ENCODE measurements at regions not wholly inside any gene's neighbourhood (a gene's known extent, or its start where the extent isn't known, plus 50 kb on each side); places are given as distances from the start of the nearest gene placed in this dataset.

GRCh38 chr1:58406301-58407071 lies 140.0 kb downstream of the OMA1 start:
- TF ChIP-seq KLF5 (IDR thresholded peaks at IDR 0.05; ENCODE audit: partially characterized antibody) (no peak), NKRF (conservative IDR thresholded peaks at IDR 0.05) (no peak)
- intact Hi-C loops (cut with micrococcal nuclease; ENCODE audit: unreplicated experiment) (loop anchor here (10.0 kb wide), 1 partner anchor 248 kb away; no protein-coding TSS in a partner anchor), in situ Hi-C loops (cut with MboI) (no loop called here)
- ChIA-PET POLR2A (no interaction called here), SMC1A (ENCODE audit: uncharacterized antibody, unreplicated experiment) (interaction anchor here (0.6 kb wide), 1 partner anchor 49 kb away, joined by 3 read pairs; no protein-coding TSS in a partner anchor), CTCF (no interaction called here), RAD21 (ENCODE audit: unreplicated experiment) (no interaction called here)
- Histone ChIP-seq H3K4me1 (ENCODE audit: control insufficient read depth, insufficient read depth, low read length) (no peaks in the 10 kb centered on the region), H3K4me2 (ENCODE audit: control insufficient read depth, insufficient read depth) (no peak overlapping the region), H3K27me3 (replicated peaks in 1 of 2; ENCODE audit: control insufficient read depth in 2 of 2, insufficient read depth in 2 of 2, low read length in 1 of 2) (no peaks in the 10 kb centered on the region), H3K9me3 (replicated peaks; ENCODE audit: control insufficient read depth, insufficient read depth, low read length) (no peaks in the 10 kb centered on the region), H3K4me3 (no peak overlapping the region), H3K27ac (ENCODE audit: control insufficient read depth, insufficient read depth) (no peak overlapping the region), H2AFZ (ENCODE audit: control insufficient read depth, low read depth, low read length) (no peak overlapping the region), H4K20me1 (ENCODE audit: control insufficient read depth, insufficient read depth) (no peaks in the 10 kb centered on the region), H3K9ac (ENCODE audit: control insufficient read depth, insufficient read depth, low read length) (no peak overlapping the region), H3K36me3 (ENCODE audit: control insufficient read depth in 2 of 2, insufficient read depth in 2 of 2, low read length in 1 of 2) (no peaks in the 10 kb centered on the region), H3K79me2 (ENCODE audit: control insufficient read depth, insufficient read depth, low read length) (no peaks in the 10 kb centered on the region)
- BruUV-seq (replicated peaks): no TSS peak
- ATAC-seq: no peak
- FAIRE-seq: no peak
- no peak for DNase-seq (ENCODE audit: low read depth, low spot score)
- 31% methylated on average over 12 of the region's 12 CpGs for WGBS (ENCODE audit: insufficient coverage, insufficient replicate concordance, low lambda C conversion rate, missing lambda C conversion rate)

- no peaks in the 10 kb centered on the region for H3K36me3 ChIP-seq (ENCODE audit: control insufficient read depth in 2 of 2, insufficient read depth in 2 of 2, low read length in 1 of 2)
- SMC1A ChIA-PET (ENCODE audit: uncharacterized antibody, unreplicated experiment): no interaction called here
Measured at GRCh38 chr1:58405660-58406059, 140.9 kb downstream of the OMA1 start.

More at GRCh38 chr1:58405660-58406059, 140.9 kb downstream of the OMA1 start:
- TF ChIP-seq BACH1 (IDR thresholded peaks at IDR 0.05; ENCODE audit: borderline replicate concordance): no peak
- no peak for TF ChIP-seq USF2 (IDR thresholded peaks at IDR 0.05; ENCODE audit: borderline replicate concordance, low read depth, low read length)
- no peak for TF ChIP-seq CEBPB (IDR thresholded peaks at IDR 0.05; ENCODE audit: borderline replicate concordance in 1 of 2, low read depth in 2 of 2, low read length in 2 of 2)
- no peak for TF ChIP-seq HDAC2 (IDR thresholded peaks at IDR 0.05)
- TF ChIP-seq EP300 (IDR thresholded peaks at IDR 0.05; ENCODE audit: borderline replicate concordance in 1 of 2, control insufficient read depth in 1 of 2, low read depth in 2 of 2, low read length in 2 of 2): no peak
- TF ChIP-seq, protein P1, sequence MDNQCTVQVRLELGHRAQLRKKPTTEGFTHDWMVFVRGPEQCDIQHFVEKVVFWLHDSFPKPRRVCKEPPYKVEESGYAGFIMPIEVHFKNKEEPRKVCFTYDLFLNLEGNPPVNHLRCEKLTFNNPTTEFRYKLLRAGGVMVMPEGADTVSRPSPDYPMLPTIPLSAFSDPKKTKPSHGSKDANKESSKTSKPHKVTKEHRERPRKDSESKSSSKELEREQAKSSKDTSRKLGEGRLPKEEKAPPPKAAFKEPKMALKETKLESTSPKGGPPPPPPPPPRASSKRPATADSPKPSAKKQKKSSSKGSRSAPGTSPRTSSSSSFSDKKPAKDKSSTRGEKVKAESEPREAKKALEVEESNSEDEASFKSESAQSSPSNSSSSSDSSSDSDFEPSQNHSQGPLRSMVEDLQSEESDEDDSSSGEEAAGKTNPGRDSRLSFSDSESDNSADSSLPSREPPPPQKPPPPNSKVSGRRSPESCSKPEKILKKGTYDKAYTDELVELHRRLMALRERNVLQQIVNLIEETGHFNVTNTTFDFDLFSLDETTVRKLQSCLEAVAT (IDR thresholded peaks at IDR 0.05): no peak
- no peak for TF ChIP-seq SP1 (IDR thresholded peaks at IDR 0.05; ENCODE audit: low read depth, low read length)
- TF ChIP-seq PAX8 (IDR thresholded peaks at IDR 0.05): no peak
- H3K4me2 ChIP-seq (ENCODE audit: control insufficient read depth, insufficient read depth): no peak overlapping the region
- no peaks in the 10 kb centered on the region for H3K27me3 ChIP-seq (replicated peaks in 1 of 2; ENCODE audit: control insufficient read depth in 2 of 2, insufficient read depth in 2 of 2, low read length in 1 of 2)
- POLR2A ChIA-PET: no interaction called here
- H4K20me1 ChIP-seq (ENCODE audit: control insufficient read depth, insufficient read depth): no peaks in the 10 kb centered on the region
- intact Hi-C loops (cut with micrococcal nuclease; ENCODE audit: unreplicated experiment): loop anchor here (10.0 kb wide), 1 partner anchor 249 kb away; no protein-coding TSS in a partner anchor
- WGBS (ENCODE audit: insufficient coverage, insufficient replicate concordance, low lambda C conversion rate, missing lambda C conversion rate): 51% methylated on average over 4 of the region's 4 CpGs
- no peak overlapping the region for H3K4me3 ChIP-seq
- no peaks in the 10 kb centered on the region for H3K79me2 ChIP-seq (ENCODE audit: control insufficient read depth, insufficient read depth, low read length)
- ATAC-seq (no peak), DNase-seq (ENCODE audit: low read depth, low spot score) (no peak), FAIRE-seq (no peak)
- H3K9ac ChIP-seq (ENCODE audit: control insufficient read depth, insufficient read depth, low read length): no peak overlapping the region
- in situ Hi-C loops (cut with MboI): no loop called here
- H2AFZ ChIP-seq (ENCODE audit: control insufficient read depth, low read depth, low read length): no peak overlapping the region
- no TSS peak for BruUV-seq (replicated peaks)
- H3K4me1 ChIP-seq (ENCODE audit: control insufficient read depth, insufficient read depth, low read length): no peaks in the 10 kb centered on the region
- no peaks in the 10 kb centered on the region for H3K9me3 ChIP-seq (replicated peaks; ENCODE audit: control insufficient read depth, insufficient read depth, low read length)
- CTCF ChIA-PET: no interaction called here
- H3K27ac ChIP-seq (ENCODE audit: control insufficient read depth, insufficient read depth): no peak overlapping the region
- RAD21 ChIA-PET (ENCODE audit: unreplicated experiment): no interaction called here

Measured in GM12878 (cell line).